Activated CD4-positive, alpha-beta T cell treated with anti-CD3 and anti-CD28 coated beads for 24 hours (primary cell): ENCODE measurements at regions not wholly inside any gene's neighbourhood (a gene's known extent, or its start where the extent isn't known, plus 50 kb on each side); places are given as distances from the start of the nearest gene placed in this dataset.
"Not testable (repeated sequence)": the region's sequence is repeated elsewhere in the genome, so short reads cannot be mapped to it uniquely, and the experiment has no call there.

Source experiments
- DNase-seq, 2 donors: peaks; one replicate each; pipeline ENCODE4 v3.0.0-alpha.2; 2020; ENCODE audit warnings: low read depth in 2 of 2

DNA sequence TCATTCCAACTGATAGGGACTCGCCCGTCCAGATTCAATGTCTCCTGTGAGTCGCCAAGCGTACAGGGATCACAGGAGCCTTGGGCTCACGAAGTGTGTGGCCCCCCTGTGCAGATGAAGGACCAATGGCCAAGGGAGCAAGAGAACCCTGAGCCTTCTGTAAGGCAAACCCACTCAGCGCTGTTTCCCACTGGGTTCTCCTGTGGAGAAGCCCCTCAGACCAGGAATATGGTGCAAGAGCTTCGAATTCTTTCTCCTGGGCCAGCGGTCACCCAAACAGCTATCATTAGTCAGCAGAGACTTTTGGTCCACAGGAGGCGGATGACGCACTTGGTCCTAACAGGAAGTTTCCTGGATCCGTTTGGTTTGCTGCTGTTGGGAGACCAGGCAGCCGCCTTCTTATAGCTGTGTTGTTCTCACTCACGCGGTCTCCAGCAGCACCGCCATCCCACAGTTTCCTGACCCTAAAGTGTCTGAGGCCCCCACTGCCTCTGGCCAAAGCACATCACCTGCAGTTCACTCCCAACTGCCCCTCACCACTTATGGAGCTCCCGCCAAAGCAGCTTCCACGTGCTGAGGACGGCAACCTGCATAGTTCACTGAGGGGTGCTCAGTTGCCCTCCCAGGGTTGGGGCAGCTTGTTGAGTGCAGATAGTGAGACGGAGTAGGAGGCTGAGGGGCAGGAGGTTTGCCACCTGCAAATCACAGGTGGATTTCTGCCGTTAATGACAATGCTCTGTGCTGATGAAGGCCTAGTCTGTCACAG, 268.6 kb downstream of the ERMARD start:
- no peak for DNase-seq

- DNase-seq = no peak
Measured at GRCh38 chr6:170018936-170019817, 267.8 kb downstream of the ERMARD start.

- no peak for DNase-seq
Measured at GRCh38 chr6:170018422-170018935, 267.1 kb downstream of the ERMARD start.

- DNase-seq = no peak
Measured at GRCh38 chr6:170017603-170018320, 266.3 kb downstream of the ERMARD start.

GRCh38 chr6:170013815-170014214, 262.4 kb downstream of the ERMARD start:
- no peak for DNase-seq

GRCh38 chr6:170012037-170012330, 260.6 kb downstream of the ERMARD start:
- DNase-seq = no peak

DNA sequence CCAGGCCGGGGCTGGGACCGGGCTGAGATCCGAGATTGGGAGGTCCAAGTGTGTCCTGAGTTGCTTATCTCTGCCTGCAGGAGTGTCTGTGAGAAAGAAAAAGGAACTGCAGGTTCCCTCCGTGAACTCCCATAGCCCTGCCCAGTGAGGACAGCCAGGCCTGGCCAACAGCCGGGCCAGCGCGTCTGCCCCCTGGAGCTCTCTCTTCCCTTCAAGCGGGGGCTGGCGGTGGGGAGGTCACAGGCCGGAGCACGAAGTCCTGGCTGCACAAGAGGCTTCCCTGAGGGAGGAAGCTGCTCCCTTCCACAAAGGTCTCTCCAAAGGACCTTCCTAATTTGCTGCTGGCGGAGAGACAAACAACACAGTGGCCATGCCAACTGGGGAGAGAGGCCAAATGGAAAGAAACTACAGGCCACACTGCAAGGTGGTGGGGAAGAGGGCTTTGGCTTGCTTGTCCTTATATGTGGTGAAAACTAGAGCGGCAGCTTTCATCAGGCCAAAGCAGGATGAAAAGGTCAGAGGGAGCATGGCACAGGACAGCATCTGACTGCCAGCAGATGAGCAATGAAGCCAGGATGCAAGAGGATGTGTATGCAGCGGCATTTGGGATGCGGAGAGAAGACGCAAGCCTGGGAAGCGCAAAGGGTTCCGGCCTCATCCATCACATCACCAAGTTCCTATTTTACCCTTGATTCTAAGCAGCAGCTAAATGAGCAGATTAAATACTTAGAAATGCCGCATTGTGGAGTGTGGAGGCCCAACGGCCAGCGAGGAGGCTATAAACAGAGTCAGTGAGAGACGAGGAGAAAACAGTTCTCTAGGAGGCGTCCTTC, 260.0 kb downstream of the ERMARD start:
- DNase-seq = no peak

GRCh38 chr6:170010665-170011203, 259.3 kb downstream of the ERMARD start:
- DNase-seq = no peak

GRCh38 chr6:170008294-170008785, 256.9 kb downstream of the ERMARD start:
- DNase-seq = no peak

- no peak for DNase-seq
Measured at GRCh38 chr6:170007468-170008293, 256.3 kb downstream of the ERMARD start.

GRCh38 chr6:170006900-170007467, 255.6 kb downstream of the ERMARD start:
- DNase-seq = no peak

GRCh38 chr6:170006071-170006899, 254.9 kb downstream of the ERMARD start:
- no peak for DNase-seq

GRCh38 chr6:170005665-170006064, 254.2 kb downstream of the ERMARD start:
- no peak for DNase-seq

GRCh38 chr6:170004585-170005210, 253.3 kb downstream of the ERMARD start:
- no peak for DNase-seq

- no peak for DNase-seq
Measured at GRCh38 chr6:170003451-170004160, 252.2 kb downstream of the ERMARD start.

DNA sequence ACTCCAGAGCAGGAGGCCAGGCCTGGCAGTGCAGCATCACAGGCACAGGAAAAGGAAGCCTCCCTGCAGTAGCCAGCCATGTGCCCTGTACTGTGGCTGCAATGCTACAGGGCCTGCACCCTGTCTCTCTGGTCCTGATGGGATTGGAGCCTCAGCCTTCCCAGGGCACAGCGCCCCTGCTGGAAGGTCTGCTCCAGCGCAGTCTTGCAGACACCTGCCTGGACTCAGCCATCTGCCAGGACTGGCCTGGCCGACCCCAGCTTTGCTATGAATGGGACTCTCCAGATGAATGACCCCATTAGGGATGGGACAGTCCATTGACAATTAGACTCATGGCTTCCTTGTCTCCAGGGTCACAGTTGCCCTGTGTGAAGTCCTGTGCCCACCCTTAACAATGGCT, 251.6 kb downstream of the ERMARD start:
- no peak for DNase-seq

GRCh38 chr6:170001782-170002181, 250.4 kb downstream of the ERMARD start:
- not testable (repeated sequence) for DNase-seq
